Frontal cortex (tissue), 3 donors: ENCODE measurements at regions not wholly inside any gene's neighbourhood (a gene's known extent, or its start where the extent isn't known, plus 50 kb on each side); places are given as distances from the start of the nearest gene placed in this dataset.

Experiments
- DNase-seq, 2 donors: peaks; one replicate each; pipeline ENCODE4 v3.0.0; 2012; ENCODE audit warnings: low spot score in 2 of 2
- FAIRE-seq: peaks from 2 replicates; lab custom pipeline; 2012; peaks lifted over from hg19 to GRCh38; lab: Jason Lieb, UNC
- donor health status: control.
- donor health status: control.
- donor health status: control.

- no peak for FAIRE-seq
Measured at GRCh38 chr22:48686694-48687302, 1140.9 kb downstream of the BRD1 start.

GRCh38 chr22:48685767-48686166 lies 1141.9 kb downstream of the BRD1 start:
- DNase-seq (no peak), FAIRE-seq (no peak)

More at GRCh38 chr22:48686694-48687302, 1140.9 kb downstream of the BRD1 start:
- DNase-seq, result no peak

GRCh38 chr22:48683640-48684039 lies 1144.0 kb downstream of the BRD1 start:
- FAIRE-seq (no peak), DNase-seq (no peak)

- no peak for FAIRE-seq
- no peak for DNase-seq
Measured at GRCh38 chr22:48682504-48682903, 1145.2 kb downstream of the BRD1 start.

- no peak for DNase-seq
- no peak for FAIRE-seq
Measured at GRCh38 chr22:48680601-48681000, 1147.1 kb downstream of the BRD1 start.

GRCh38 chr22:48679656-48680555 lies 1147.8 kb downstream of the BRD1 start:
- no peak for DNase-seq
- no peak for FAIRE-seq

GRCh38 chr22:48678171-48679135 lies 1149.2 kb downstream of the BRD1 start:
- DNase-seq, result no peak
- FAIRE-seq, result no peak

- no peak for DNase-seq
- no peak for FAIRE-seq
Measured at GRCh38 chr22:48677621-48678020, 1150.1 kb downstream of the BRD1 start.

- FAIRE-seq, result no peak
Measured at GRCh38 chr22:48677168-48677520, 1150.5 kb downstream of the BRD1 start.

GRCh38 chr22:48676266-48677167 lies 1151.2 kb downstream of the BRD1 start:
- DNase-seq, result no peak
- no peak for FAIRE-seq

More at GRCh38 chr22:48677168-48677520, 1150.5 kb downstream of the BRD1 start:
- no peak for DNase-seq

GRCh38 chr22:48675830-48676145 lies 1151.9 kb downstream of the BRD1 start:
- FAIRE-seq (no peak), DNase-seq (no peak)

GRCh38 chr22:48675141-48675829 lies 1152.4 kb downstream of the BRD1 start:
- DNase-seq (no peak), FAIRE-seq (no peak)

GRCh38 chr22:48673806-48674500 lies 1153.7 kb downstream of the BRD1 start:
- DNase-seq, result no peak
- no peak for FAIRE-seq

GRCh38 chr22:48672387-48672786 lies 1155.3 kb downstream of the BRD1 start:
- no peak for DNase-seq
- no peak for FAIRE-seq

- DNase-seq, result no peak
Measured at GRCh38 chr22:48670731-48671130, 1156.9 kb downstream of the BRD1 start.

GRCh38 chr22:48669986-48670716 lies 1157.5 kb downstream of the BRD1 start:
- DNase-seq, result no peak
- no peak for FAIRE-seq

More at GRCh38 chr22:48670731-48671130, 1156.9 kb downstream of the BRD1 start:
- no peak for FAIRE-seq

GRCh38 chr22:48669226-48669625 lies 1158.4 kb downstream of the BRD1 start:
- FAIRE-seq, result no peak
- DNase-seq, result no peak

- no peak for DNase-seq
- FAIRE-seq, result no peak
Measured at GRCh38 chr22:48667289-48667688, 1160.4 kb downstream of the BRD1 start.
